ENCODE measurements at regions not wholly inside any gene's neighbourhood (a gene's known extent, or its start where the extent isn't known, plus 50 kb on each side); places are given as distances from the start of the nearest gene placed in this dataset.
"Not testable (repeated sequence)": the region's sequence is repeated elsewhere in the genome, so short reads cannot be mapped to it uniquely, and the experiment has no call there.

GRCh38 chr6:27720607-27721580 is 191.3 kb downstream of the OR2B2 start:
- no peak for TF ChIP-seq CTCF (IDR thresholded peaks at IDR 0.05; ENCODE audit: insufficient read depth, low read length, poor library complexity, severe bottlenecking)
- Histone ChIP-seq H3K27me3 (replicated peaks; ENCODE audit: control insufficient read depth, insufficient read depth, low read length) (no peaks in the 10 kb centered on the region), H3K4me3 (replicated peaks; ENCODE audit: low read depth, low read length) (no peak overlapping the region), H3K36me3 (ENCODE audit: control insufficient read depth, insufficient read depth, low read length) (no peaks in the 10 kb centered on the region)
- DNase-seq (ENCODE audit: extremely low read depth, insufficient read length), result peak; percentile 53

DNA sequence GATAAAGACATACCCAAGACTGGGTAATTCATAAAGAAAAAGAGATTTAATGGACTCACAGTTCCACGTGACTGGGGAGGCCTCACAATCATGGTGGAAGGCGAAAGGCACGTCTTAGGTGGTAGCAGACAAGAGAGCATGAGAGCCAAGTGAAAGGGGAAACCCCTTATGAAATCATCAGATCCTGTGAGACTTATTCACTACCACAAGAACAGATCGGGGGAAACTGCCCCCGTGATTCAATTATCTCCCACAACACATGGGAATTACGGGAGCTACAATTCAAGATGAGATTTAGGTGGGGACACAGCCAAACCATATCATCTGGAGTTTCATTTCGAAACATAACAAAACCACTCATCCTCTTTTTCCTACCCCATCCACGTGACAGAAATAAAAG is 193.2 kb downstream of the OR2B2 start:
- not testable (repeated sequence) for H3K27me3 ChIP-seq (replicated peaks; ENCODE audit: control insufficient read depth, insufficient read depth, low read length); DNase-seq (ENCODE audit: extremely low read depth, insufficient read length); H3K36me3 ChIP-seq (ENCODE audit: control insufficient read depth, insufficient read depth, low read length); H3K4me3 ChIP-seq (replicated peaks; ENCODE audit: low read depth, low read length)

DNA sequence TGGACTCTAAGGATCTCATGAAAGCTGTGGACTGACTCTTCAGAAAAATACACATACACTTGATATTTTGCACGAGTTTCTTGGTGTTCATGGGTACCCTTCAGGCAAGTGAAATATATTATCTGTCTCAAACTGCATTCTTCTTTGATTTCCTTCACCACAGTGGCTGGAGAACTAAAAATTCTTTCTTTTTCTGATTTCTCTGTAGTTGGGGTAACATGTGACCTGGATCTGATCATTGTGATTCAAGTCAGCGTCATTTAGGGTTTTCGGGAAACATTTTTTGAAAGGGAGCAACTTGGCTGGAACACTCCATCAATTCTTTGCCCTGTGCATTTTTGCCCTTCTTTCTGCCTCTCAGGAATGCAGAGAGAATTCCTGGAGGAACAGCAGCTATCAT is 205.8 kb downstream of the OR2B2 start:
- no peak for DNase-seq (ENCODE audit: extremely low read depth, insufficient read length)
- no peak overlapping the region for H3K4me3 ChIP-seq (replicated peaks; ENCODE audit: low read depth, low read length)
- H3K36me3 ChIP-seq (ENCODE audit: control insufficient read depth, insufficient read depth, low read length), result peaks cover 2% of the 10 kb centered on the region
- no peaks in the 10 kb centered on the region for H3K27me3 ChIP-seq (replicated peaks; ENCODE audit: control insufficient read depth, insufficient read depth, low read length)
- no peak for TF ChIP-seq CTCF (IDR thresholded peaks at IDR 0.05; ENCODE audit: insufficient read depth, low read length, poor library complexity, severe bottlenecking)

GRCh38 chr6:27700337-27700736 is 211.9 kb downstream of the OR2B2 start:
- no peak for TF ChIP-seq CTCF (IDR thresholded peaks at IDR 0.05; ENCODE audit: insufficient read depth, low read length, poor library complexity, severe bottlenecking)
- H3K27me3 ChIP-seq (replicated peaks; ENCODE audit: control insufficient read depth, insufficient read depth, low read length), result no peaks in the 10 kb centered on the region
- no peak overlapping the region for H3K4me3 ChIP-seq (replicated peaks; ENCODE audit: low read depth, low read length)
- no peaks in the 10 kb centered on the region; the same call in 1 of the 2 replicates for H3K36me3 ChIP-seq (ENCODE audit: control insufficient read depth, insufficient read depth, low read length)
- no peak for DNase-seq (ENCODE audit: extremely low read depth, insufficient read length)

DNA sequence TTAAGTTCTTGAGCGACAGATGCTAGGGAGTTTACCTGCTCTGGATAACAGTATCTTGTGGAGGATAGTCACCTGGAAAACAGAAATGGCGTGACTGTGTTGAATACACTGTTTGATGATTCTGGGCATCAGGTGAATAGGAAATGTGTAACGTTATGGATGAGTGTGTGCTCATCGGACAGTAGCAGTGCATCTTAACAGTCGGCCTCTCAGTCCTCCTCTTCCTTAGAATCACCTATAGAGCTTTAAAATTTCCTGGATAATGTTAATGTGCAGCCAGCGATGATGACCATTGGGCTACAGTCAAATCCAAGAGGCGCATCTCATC is 217.7 kb downstream of the OR2B2 start:
- DNase-seq (ENCODE audit: extremely low read depth, insufficient read length), result no peak
- H3K4me3 ChIP-seq (replicated peaks; ENCODE audit: low read depth, low read length), result peak overlapping the region; percentile 71

More for the DNA sequence above, 217.7 kb downstream of the OR2B2 start:
- no peaks in the 10 kb centered on the region for H3K27me3 ChIP-seq (replicated peaks; ENCODE audit: control insufficient read depth, insufficient read depth, low read length)
- no peaks in the 10 kb centered on the region for H3K36me3 ChIP-seq (ENCODE audit: control insufficient read depth, insufficient read depth, low read length)
- no peak for TF ChIP-seq CTCF (IDR thresholded peaks at IDR 0.05; ENCODE audit: insufficient read depth, low read length, poor library complexity, severe bottlenecking)
